GM23338 (cell line): ENCODE measurements at regions not wholly inside any gene's neighbourhood (a gene's known extent, or its start where the extent isn't known, plus 50 kb on each side); places are given as distances from the start of the nearest gene placed in this dataset.

Source experiments
- ATAC-seq: fragments of 200-7000 bp; cut with Tn5 transposase; 3 replicates; pipeline ENCODE4 v1.9.1; 2020
- DNase-seq: peaks from one replicate; pipeline ENCODE4 v3.0.0-alpha.2; 2015; ENCODE audit warnings: low spot score
- H2AFZ ChIP-seq: fragments of 200-600 bp; sonication (generic); 2 replicates; pipeline ENCODE4 v1.8.0; 2016; ENCODE audit warnings: antibody characterized with exemption, mild to moderate bottlenecking, moderate library complexity
- H3F3A ChIP-seq: fragments of 200-600 bp; sonication (generic); replicated peaks from 2 replicates; pipeline ENCODE4 v1.8.0; 2017; ENCODE audit warnings: antibody characterized with exemption, mixed run types, low read depth
- H3K27ac ChIP-seq: fragments of 200-600 bp; sonication (generic); 2 replicates; pipeline ENCODE4 v1.6.1; 2016; ENCODE audit warnings: low read depth
- H3K27me3 ChIP-seq: fragments of 200-600 bp; sonication (generic); 2 replicates; pipeline ENCODE4 v1.8.0; 2016; ENCODE audit warnings: mild to moderate bottlenecking, mixed run types, moderate library complexity; ENCODE audit not compliant: insufficient read depth
- H3K36me3 ChIP-seq: fragments of 200-600 bp; sonication (generic); 2 replicates; pipeline ENCODE4 v1.8.0; 2016; ENCODE audit warnings: mild to moderate bottlenecking; ENCODE audit not compliant: insufficient read depth
- H3K4me1 ChIP-seq: fragments of 200-600 bp; sonication (generic); 2 replicates; pipeline ENCODE4 v1.8.0; 2016; ENCODE audit warnings: mild to moderate bottlenecking, moderate library complexity; ENCODE audit not compliant: insufficient read depth
- H3K4me2 ChIP-seq: fragments of 200-600 bp; sonication (generic); 2 replicates; pipeline ENCODE4 v1.7.1; 2017; ENCODE audit warnings: mixed run types
- H3K4me3 ChIP-seq: fragments of 200-600 bp; sonication (generic); 2 replicates; pipeline ENCODE4 v1.6.1; 2016; ENCODE audit warnings: mixed run types
- H3K79me2 ChIP-seq: fragments of 200-600 bp; sonication (generic); replicated peaks from 2 replicates; pipeline ENCODE4 v1.8.0; 2017; ENCODE audit warnings: mild to moderate bottlenecking; ENCODE audit not compliant: insufficient read depth
- H3K9me2 ChIP-seq: fragments of 200-600 bp; sonication (generic); 2 replicates; pipeline ENCODE4 v1.8.0; 2017; ENCODE audit not compliant: insufficient read depth
- H4K20me1 ChIP-seq: fragments of 200-600 bp; sonication (generic); replicated peaks from 2 replicates; pipeline ENCODE4 v1.8.0; 2017; ENCODE audit warnings: mild to moderate bottlenecking; ENCODE audit not compliant: insufficient read depth
- H3K27ac Mint-ChIP-seq: 2 replicates; pipeline ENCODE4 v1.8.0; 2020; ENCODE audit warnings: inconsistent platforms, mild to moderate bottlenecking, moderate library complexity, mixed read lengths
- H3K27me3 Mint-ChIP-seq: 3 replicates; pipeline ENCODE4 v1.8.0; 2022; ENCODE audit warnings: low read depth, mild to moderate bottlenecking, moderate library complexity, mixed read lengths, inconsistent platforms; ENCODE audit not compliant: insufficient read depth, poor library complexity
- H3K36me3 Mint-ChIP-seq: 3 replicates; pipeline ENCODE4 v1.8.0; 2021; ENCODE audit warnings: low read depth, mild to moderate bottlenecking, inconsistent platforms, moderate library complexity, mixed read lengths
- H3K4me1 Mint-ChIP-seq: 3 replicates; pipeline ENCODE4 v1.8.0; 2020; ENCODE audit warnings: mild to moderate bottlenecking, inconsistent platforms, mixed read lengths
- H3K4me3 Mint-ChIP-seq: 3 replicates; pipeline ENCODE4 v1.8.0; 2021; ENCODE audit warnings: moderate library complexity, mild to moderate bottlenecking, inconsistent platforms, mixed read lengths
- H3K9me3 Mint-ChIP-seq: 3 replicates; pipeline ENCODE4 v1.8.0; 2020; ENCODE audit warnings: moderate library complexity, mild to moderate bottlenecking, inconsistent platforms, mixed read lengths
- CREB1 ChIP-seq: fragments of 250-450 bp; sonication (Bioruptor Pico); IDR thresholded peaks from 2 replicates; pipeline ENCODE4 v1.5.0; 2020; ENCODE audit warnings: low read depth, mild to moderate bottlenecking, moderate library complexity
- CTCF ChIP-seq, 2 experiments: fragments of 200-600 bp in 1 of 2; sonication (generic) in 1 of 2; conservative IDR thresholded peaks; 2 replicates each; pipeline versions ENCODE4 v1.5.1 to v1.6.1; 2016 to 2017; ENCODE audit warnings: antibody characterized with exemption in 2 of 2, low read depth in 2 of 2, mild to moderate bottlenecking in 2 of 2, moderate library complexity in 1 of 2
- ETS1 ChIP-seq: IDR thresholded peaks from 2 replicates; pipeline ENCODE4 v1.6.1; 2016; ENCODE audit warnings: antibody characterized with exemption
- EZH2 ChIP-seq: fragments of 200-600 bp; sonication (generic); IDR thresholded peaks from one replicate; pipeline ENCODE4 v1.8.0; 2017; ENCODE audit warnings: antibody characterized with exemption, mild to moderate bottlenecking, low read depth; ENCODE audit not compliant: unreplicated experiment
- EZH2phosphoT487 ChIP-seq: fragments of 200-600 bp; sonication (generic); IDR thresholded peaks from one replicate; pipeline ENCODE4 v1.8.1; 2018; ENCODE audit warnings: antibody characterized with exemption; ENCODE audit not compliant: unreplicated experiment
- JUNB ChIP-seq: IDR thresholded peaks from one replicate; pipeline ENCODE4 v1.6.1; 2016; ENCODE audit warnings: antibody characterized with exemption; ENCODE audit not compliant: unreplicated experiment
- NANOG ChIP-seq: IDR thresholded peaks from 2 replicates; pipeline ENCODE4 v1.6.1; 2016; ENCODE audit warnings: antibody characterized with exemption, borderline replicate concordance
- POLR2AphosphoS5 ChIP-seq: IDR thresholded peaks from 2 replicates; pipeline ENCODE4 v1.6.1; 2016; ENCODE audit warnings: antibody characterized with exemption, low read depth
- REST ChIP-seq: IDR thresholded peaks from one replicate; pipeline ENCODE4 v1.6.1; 2018; ENCODE audit warnings: antibody characterized with exemption; ENCODE audit not compliant: unreplicated experiment
- STAT1 ChIP-seq: IDR thresholded peaks from one replicate; pipeline ENCODE4 v1.6.1; 2016; ENCODE audit warnings: antibody characterized with exemption; ENCODE audit not compliant: unreplicated experiment
- ZNF114 ChIP-seq: fragments of 250-450 bp; sonication (Bioruptor Pico); IDR thresholded peaks from 2 replicates; pipeline ENCODE4 v1.5.0; 2020; ENCODE audit warnings: mild to moderate bottlenecking, moderate library complexity
- ZNF331 ChIP-seq: fragments of 250-450 bp; sonication (Bioruptor Pico); IDR thresholded peaks from 2 replicates; pipeline ENCODE4 v1.5.0; 2020; ENCODE audit warnings: low read depth, mild to moderate bottlenecking, moderate library complexity
- ZNF462 ChIP-seq: fragments of 250-450 bp; sonication (Bioruptor Pico); IDR thresholded peaks from 2 replicates; pipeline ENCODE4 v1.5.0; 2020; ENCODE audit warnings: mild to moderate bottlenecking, moderate library complexity

GRCh38 chr5:143572671-143573070 lies 169.2 kb upstream of the NR3C1 start:
- ATAC-seq: no peak
- no peaks in the 10 kb centered on the region for H3K36me3 Mint-ChIP-seq

More at GRCh38 chr5:143572671-143573070, 169.2 kb upstream of the NR3C1 start:
- Histone ChIP-seq H3K4me2 (no peak overlapping the region), H3K4me1 (no peaks in the 10 kb centered on the region), H3K9me2 (no peaks in the 10 kb centered on the region), H3K36me3 (no peaks in the 10 kb centered on the region), H3K27ac (no peak overlapping the region), H2AFZ (no peak overlapping the region), H3K4me3 (no peak overlapping the region), H3K27me3 (no peaks in the 10 kb centered on the region), H3F3A (no peaks in the 10 kb centered on the region), H3K79me2 (no peaks in the 10 kb centered on the region), H4K20me1 (no peaks in the 10 kb centered on the region)
- no peak for DNase-seq
- H3K27ac Mint-ChIP-seq: no peak overlapping the region
- H3K27me3 Mint-ChIP-seq: peaks cover 6% of the 10 kb centered on the region
- no peaks in the 10 kb centered on the region for H3K4me1 Mint-ChIP-seq
- TF ChIP-seq POLR2AphosphoS5 (no peak), ZNF331 (CRISPR knock-in tag) (no peak), CTCF (conservative IDR thresholded peaks at IDR 0.05; ENCODE audit: low read depth in 2 of 2) (no peak), REST (no peak), EZH2 (no peak), STAT1 (no peak), EZH2phosphoT487 (no peak), ETS1 (no peak), NANOG (no peak), ZNF114 (CRISPR knock-in tag) (no peak), JUNB (no peak), CREB1 (CRISPR knock-in tag) (no peak), ZNF462 (CRISPR knock-in tag) (no peak)
- H3K9me3 Mint-ChIP-seq: no peaks in the 10 kb centered on the region
- H3K4me3 Mint-ChIP-seq: no peak overlapping the region
